ENCODE measurements at regions not wholly inside any gene's neighbourhood (a gene's known extent, or its start where the extent isn't known, plus 50 kb on each side); places are given as distances from the start of the nearest gene placed in this dataset.

- TF ChIP-seq CTCF (IDR thresholded peaks at IDR 0.05) (no peak), POLR2AphosphoS5 (IDR thresholded peaks at IDR 0.05) (no peak), POLR2A (IDR thresholded peaks at IDR 0.05) (no peak)
Observed at GRCh38 chr2:22694856-22695255, 690.1 kb upstream of the KLHL29 start.
